ENCODE measurements at regions not wholly inside any gene's neighbourhood (a gene's known extent, or its start where the extent isn't known, plus 50 kb on each side); places are given as distances from the start of the nearest gene placed in this dataset.
"Not testable (repeated sequence)": the region's sequence is repeated elsewhere in the genome, so short reads cannot be mapped to it uniquely, and the experiment has no call there.

DNA sequence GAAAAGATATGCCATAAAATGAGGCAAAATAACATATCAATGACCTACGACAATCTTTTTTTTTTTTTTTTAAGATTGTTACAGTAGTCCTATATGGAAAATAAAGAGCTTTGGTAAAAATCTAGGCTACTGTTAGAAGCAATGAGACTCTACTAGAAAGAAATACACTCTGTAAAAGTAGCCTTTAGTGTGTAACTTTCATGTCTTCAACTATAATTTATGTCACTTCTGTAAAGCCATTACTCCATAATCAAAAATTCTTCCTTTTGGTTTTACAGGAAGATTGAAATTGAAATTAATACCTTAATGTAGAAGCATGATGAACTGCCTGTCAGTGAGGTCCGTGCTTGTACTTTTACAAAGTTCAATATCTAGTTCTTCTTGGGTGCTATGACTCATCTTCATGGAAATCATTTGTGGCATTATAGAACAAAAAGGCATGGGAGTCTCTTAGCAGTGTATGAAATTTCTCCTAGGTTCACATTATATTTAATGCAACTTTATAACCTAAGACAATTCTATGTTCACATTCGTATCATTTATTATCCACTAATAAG is 1393.1 kb downstream of the EFNA5 start:
- DNase-seq, result no peak

DNA sequence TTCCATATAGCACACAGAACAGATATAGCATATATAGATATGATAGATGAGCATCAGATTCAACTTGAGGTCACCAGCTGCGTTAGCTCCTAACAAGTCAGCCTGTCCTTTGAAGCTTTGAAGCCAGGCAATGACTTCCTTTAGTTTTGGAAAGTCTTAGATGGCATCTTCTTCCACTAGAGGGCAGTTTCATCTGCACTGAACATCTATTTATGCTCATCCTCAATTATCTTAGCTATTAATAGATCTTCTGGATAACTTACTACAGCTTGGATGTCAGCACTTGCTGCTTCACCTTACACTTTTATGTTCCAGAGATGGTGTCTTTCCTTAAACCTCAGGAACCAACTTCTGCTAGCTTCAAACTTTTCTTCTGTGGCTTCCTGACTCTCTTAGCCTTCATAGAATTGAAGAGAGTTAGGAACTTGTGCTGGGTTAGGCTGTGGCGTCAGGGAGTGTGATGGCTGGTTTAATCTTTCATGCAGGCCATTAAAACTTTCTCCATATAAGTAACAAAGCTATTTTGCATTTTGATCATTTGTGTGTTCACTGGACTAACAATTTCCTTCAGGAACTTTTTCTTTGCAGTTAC is 1401.4 kb downstream of the EFNA5 start:
- no peak for DNase-seq

DNA sequence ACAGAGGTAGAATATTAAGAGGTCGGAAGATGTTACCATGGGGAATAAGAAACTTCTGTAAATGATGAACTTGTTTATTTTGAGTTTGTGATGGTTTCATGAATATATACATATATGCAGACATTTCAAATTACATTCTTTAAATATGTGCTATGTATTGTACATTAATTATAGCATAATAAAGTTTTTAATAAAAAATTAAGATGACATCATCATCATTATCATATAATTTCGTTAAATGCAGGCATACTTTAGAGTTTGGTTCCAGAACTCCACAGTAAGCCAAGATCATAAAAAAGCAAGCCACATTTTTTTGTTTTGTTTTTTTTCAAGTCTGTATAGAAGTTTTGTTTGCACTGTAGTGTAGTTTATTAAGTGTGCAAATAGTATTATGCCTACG is 1403.5 kb downstream of the EFNA5 start:
- DNase-seq, result no peak

DNA sequence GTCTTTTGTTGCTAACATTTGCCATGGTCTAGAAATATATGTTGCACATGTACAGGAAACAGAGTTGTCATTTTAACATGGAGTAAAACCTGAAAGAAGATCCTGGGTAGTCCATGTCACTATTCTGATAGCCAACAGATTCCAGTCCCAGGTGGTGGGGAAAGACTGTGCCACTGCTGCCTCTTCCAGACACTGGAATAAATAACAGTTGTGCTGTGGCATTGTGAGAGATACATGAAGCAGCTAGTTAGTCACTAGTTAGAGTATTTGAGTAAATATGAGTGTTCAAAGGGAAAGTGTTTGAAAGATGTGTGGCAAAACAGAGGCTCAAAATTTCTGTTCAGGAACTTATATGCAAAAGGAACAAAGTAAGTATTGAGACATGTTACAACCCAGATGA is 1408.3 kb downstream of the EFNA5 start:
- DNase-seq, result no peak

DNA sequence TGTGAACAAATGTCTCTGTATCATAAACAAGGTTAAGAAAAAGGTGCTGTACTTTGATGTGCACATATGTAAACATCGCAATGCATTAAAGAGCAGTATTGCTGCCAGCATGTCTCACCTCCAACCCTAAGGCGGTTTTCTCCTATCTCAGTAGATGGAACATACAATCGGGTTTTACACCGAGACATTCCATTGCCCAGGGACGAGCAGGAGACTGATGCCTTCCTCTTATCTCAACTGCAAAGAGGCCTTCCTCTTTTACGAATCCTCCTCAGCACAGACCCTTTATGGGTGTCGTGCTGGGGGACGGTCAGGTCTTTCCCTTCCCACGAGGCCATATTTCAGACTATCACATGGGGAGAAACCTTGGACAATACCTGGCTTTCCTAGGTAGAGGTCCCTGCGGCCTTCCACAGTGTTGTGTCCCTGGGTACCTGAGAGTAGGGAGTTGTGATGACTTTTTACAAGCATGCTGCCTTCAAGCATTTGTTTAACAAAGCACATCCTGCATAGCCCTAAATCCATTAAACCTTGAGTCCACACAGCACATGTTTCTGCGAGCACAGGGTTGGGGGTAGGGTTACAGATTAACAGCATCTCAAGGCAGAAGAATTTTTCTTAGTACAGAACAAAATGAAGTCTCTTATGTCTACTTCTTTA is 1411.2 kb downstream of the EFNA5 start:
- not testable (repeated sequence) for DNase-seq

DNA sequence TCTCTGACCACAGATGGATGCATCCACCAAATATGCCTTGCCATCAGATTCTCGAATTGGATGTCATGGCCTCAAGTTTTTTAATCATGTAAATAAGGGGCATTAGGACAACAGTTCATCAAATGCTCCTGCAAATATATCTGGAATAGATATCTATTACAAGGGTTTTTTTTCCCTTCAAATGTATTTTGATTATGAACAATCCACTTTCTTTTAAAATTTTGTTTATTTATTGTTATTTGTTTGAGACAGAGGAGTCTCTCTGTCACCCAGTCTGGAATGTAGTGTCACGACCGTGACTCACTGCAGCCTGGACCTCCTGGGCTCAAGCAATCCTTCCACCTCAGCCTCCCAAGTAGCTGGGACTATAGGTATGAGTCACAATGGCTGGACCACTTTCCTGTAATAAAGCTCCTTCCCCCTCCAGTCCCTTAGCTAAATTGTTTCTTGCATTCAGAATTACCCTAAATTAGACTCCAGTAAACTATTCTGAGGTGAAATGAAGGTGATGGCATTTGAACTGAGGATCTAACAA is 1412.1 kb downstream of the EFNA5 start:
- DNase-seq, result no peak

DNA sequence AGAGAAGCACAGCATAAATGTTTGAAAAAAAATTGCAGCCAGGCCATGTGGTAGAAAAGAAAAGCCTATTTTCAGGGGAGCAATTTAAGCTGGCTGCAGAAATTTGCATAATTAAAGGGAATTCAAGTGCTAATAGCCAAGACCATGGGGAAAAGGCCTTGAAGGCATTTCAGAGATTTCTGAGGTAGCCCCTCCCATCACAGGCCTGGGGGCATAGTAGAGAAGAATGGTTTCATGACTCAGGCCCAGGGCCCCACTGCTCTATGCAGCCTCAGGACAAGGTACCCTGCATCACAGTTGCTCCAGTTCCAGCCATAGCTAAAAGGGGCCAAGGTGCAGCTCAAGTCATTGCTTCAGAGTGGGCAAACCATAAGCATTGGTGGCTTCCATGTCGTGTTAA is 1416.0 kb downstream of the EFNA5 start:
- DNase-seq, result no peak

DNA sequence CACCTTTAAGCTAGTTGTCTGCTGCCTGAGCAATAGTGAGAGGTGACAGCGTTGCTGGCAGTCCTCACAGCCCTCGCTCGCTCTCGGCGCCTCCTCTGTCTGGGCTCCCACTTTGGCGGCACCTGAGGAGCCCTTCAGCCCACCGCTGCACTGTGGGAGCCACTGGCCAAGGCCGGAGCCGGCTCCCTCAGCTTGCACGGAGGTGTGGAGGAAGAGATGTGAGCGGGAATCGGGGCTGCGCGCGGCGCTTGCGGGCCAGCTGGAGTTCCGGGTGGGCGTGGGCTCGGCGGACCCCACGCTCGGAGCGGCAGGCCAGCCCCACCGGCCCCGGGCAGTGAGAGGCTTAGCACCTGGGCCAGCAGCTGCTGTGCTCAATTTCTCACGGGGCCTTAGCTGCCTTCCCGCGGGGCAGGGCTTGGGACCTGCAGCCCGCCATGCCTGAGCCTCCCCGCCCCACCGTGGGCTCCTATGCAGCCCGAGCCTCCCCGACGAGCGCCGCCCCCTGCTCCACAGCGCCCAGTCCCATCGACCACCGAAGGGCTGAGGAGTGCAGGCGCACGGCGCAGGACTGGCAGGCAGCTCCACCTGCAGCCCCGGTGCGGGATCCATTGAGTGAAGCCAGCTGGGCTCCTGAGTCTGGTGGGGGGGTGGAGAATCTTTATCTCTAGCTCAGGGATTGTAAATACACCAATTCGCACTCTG is 1424.5 kb downstream of the EFNA5 start:
- not testable (repeated sequence) for DNase-seq

DNA sequence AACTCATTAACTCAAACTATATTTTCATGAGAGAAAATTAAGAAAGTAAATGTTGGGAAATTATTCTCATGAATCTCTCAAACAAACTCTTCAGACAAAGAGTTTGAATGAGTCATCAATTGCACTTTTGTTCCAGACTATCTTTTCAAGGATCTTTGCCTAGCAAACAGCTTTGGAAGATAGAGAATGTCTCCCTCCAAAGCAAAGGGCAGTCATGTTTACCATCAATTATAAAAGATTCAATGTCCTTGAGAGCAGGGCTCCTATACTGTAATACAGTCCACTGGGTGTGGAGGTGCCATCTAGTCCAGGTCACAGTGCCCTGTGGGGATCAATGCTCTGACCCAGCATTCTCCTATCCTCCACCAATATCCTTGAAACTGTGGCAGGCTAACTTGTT is 1429.3 kb downstream of the EFNA5 start:
- no peak for DNase-seq

DNA sequence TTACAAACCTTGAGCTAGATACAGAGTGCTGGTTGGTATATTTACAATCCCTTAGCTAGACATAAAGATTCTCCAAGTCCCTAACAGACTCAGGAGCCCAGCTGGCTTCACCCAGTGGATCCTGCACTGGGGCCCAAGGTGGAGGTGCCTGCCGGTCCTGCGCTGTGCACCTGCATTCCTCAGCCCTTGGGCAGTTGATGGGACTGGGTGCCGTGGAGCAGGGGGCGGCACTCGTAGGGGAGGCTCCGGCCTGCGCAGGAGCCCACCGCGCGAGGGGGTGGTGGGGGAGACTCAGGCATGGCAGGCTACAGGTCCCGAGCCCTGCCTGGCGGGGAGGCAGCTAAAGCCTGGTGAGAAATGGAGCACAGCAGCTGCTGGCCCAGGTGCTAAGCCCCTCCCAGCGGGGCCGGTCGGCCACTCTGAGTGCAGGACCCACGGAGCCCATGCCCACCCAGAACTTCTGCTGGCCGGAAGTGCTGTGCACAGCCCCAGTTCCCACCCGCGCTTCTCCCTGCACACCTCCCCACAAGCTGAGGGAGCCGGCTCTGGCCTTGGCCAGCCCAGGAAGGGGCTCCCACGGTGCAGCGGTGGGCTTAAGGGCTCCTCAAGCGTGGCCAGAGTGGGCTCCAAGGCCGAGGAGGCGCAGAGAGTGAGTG is 1464.7 kb downstream of the EFNA5 start:
- no peak for DNase-seq

DNA sequence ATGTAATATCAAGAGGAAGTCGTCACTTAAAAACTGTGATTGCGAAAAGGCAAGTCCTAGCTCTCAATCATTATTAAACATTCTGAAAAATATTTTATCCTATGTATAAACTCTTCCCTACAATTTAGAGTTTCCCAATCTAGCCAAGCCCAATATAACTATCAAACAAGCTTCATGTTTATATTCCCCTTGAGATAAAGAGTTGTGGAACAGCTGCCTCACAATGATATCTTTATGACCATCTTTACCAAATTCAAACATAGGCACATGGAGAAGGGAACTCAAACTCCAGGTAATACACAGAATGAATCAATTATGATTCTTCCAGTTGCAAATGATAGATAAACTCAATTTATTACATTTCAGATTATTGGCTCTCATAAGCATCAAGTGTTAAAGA is 1468.7 kb downstream of the EFNA5 start:
- DNase-seq, result no peak

DNA sequence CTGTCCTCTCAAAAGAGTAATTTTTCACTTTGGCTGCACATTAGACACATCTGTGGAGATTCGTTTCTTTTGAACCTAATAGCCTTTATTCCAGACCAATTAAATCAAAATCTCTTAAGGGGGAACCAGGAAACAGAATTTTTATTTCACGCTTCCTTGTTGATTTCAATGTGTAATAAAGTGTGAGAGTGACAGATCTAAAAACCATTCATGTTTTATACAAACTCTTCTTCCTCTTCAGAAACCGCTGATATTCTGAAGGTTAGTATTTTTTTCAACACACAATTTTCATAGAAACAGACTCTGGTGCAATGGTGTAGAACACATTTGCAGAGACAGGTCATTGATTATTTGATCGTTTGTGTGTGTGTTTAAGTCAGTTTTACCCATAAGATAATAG is 1469.8 kb downstream of the EFNA5 start:
- DNase-seq, result no peak

DNA sequence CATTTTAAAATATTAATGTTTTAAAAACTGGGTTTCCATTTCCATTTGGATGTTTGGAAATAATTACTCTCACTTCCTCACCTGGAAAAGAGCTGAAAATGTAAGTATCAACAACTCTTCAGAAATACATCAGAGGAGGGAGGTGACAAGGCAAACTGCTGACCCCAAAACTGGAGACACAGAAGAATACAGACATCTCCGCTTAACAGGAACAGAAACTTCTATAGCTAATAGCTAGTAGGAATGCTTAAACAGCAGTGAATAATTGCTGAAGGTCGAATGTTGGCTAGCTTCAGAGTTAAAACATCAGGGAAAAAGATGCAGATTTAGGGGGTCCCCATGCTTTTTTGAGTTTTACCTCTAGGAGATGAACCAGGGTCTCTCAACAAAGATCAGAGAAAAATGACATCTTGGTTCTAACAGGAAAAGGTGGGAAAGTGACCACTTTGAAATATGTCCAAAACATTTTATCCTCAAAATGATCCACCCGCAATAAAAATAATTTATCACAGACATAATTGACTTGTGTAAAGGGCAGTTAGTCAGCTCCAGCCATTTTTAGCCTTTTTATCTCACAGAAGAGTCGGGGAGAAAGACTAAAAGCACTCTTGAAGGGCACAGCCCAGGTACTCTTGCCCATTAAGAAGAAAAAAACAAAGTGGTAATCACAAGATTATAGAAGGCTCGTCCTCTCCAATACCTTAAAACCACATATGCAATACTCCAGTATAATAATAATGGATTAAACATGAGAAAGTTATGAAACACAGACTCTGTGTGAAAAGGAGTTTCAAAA is 1474.9 kb downstream of the EFNA5 start:
- DNase-seq, result no peak

DNA sequence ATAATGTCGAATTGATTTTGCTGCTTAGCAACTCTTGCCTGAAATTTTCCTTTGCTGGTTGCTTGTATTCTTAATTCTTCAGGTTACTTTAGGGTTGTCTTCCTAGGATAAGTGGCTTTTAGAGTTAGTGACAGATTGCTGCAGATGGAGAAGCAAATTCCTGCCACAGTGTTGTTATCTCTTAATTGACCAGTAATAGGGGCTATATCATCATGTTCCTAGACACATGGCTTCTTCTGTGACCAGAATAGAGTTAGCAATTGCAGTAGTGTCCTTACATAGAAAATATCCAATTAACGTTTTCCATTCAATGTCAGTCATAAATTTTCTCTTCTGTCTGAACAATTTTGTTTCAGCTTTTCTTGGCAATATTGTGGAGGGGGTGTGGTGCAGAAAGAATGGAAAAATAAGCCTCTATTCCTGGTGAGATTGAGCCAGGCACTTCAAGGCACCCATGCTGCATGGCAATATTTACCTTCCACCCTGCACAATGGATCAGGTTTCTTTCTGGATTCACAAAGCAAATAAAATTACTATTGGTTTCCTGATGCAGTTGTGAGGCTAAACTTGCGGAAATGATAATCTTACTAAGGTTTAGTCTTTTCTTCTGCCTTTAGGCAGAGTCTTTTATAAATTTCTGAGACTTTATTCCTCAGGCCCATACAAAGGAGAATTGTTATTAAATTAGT is 1481.5 kb downstream of the EFNA5 start:
- DNase-seq, result no peak

DNA sequence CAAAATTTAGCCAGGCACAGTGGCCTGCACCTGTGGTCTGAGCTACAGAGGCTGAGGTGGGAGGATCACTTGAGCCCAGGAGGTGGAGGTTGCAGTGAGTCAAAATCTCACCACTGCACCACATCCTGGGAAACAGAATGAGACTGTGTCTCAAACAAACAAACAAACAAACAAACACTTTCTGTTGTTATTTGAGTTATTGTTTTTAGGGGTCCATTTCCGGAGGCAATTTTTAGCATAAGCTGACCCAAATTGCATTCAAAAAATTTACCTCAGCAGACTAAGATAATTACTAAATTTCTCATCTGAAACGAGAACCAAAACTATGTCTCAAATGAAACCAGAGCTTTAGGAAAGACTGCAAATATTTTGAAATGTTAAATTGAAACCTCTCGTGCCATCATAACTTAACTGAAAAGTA is 1485.1 kb downstream of the EFNA5 start:
- DNase-seq, result no peak

DNA sequence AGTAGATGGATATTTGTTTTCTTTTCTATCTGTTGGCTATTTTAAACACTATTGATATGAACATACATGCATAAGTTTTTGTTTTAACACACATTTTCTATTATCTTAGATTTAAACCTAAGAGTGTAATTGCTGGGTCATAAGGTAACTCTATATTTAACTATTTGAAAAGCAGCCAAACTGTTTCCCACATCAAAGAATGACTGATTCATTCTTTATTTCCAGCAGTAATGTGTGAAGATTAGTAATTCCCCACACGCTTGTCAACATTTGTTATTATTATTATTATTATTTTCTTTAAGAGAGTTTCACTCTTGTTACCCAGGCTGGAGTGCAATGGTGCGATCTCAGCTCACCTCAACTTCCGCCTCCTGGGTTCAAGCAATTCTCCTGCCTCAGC is 1495.8 kb downstream of the EFNA5 start:
- no peak for DNase-seq

DNA sequence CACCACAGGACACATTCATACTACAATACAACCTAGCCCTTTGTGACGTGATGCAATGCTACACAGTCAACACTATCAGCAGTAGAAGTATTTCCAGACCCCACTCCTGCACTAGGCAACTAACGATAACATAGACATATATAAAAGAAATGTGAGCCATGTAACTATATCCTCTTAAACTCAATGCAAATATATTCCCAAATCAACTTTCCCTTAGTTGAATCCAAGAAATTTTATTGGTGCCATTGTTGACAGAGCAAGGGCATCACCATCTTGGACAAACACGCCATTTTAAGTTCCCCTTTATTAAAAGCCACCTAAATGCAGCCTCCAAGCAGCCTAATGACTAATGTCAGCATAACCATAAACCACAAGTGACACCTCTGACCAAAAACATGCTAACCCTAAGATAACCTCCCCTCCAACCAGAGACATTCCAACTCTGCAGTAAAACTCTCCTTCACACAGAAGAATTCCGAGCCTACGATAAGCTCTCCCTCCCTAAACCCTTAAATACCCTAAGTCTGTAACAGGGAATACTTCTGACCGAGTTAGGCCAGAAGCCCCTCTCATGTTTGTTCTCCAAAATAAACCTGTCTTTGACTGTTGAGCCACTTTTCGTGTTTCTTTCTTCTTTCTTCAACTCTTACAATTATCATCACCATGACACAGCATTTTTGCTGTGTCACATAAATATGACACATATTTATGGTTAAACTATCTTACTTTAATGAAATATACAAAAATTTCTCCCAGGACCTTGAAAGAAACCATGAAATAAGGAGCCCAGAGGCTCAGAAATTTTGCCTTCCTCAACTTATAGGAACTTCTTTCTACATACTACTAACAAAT is 1497.8 kb downstream of the EFNA5 start:
- DNase-seq, result no peak

DNA sequence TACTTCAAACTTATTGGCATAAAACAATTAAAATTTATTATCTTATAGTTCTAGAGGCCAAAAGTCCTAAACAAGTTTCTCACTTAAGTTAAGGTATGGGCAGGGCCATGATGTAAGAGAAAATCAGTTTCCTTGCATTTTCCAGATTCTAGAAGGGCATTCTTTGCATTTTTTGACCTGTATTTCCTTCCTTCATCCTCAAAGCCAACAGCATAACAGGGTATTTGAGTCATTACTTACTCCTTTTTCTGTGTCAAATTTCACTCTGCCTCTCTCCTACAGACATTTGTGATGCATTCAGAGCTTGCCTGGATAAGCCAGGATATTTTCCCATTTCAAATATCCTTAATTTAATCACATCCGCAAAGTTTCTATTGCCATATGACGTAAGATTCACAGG is 1499.0 kb downstream of the EFNA5 start:
- no peak for DNase-seq

DNA sequence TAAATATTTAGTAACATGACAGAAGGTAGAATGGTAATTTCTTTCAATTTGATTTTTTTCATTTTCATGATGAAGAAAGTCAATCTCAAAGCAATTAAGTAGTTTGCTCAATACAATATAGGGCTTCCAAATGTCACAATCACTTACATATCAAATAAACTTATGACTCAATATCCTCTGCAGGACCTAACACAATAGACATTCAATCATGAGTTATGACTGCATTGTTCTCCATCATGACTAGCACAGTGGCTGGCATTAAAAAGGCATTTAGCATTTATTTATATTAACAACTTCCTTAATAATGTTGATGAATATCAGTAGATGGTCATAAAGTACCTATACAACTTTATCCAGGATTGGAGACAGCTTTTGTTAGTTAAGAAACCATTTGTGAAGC is 1499.6 kb downstream of the EFNA5 start:
- no peak for DNase-seq

DNA sequence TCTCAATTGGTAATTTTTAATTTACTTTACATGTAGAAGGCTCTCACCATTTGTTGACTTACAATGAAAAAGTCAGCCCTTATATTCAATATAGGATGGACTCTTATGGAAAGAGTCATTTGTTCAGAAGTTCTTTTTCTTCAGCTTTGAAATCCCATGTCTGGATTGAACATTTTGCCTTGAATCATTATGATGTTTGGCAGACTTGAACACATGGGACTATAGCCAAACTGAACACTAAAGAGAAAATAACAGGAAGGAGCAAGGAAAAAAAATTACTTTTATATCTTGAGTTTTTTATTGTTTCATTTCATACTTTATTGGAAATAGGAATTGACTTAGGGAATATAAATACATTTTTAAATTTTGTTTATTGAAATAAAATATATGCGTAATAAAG is 1503.0 kb downstream of the EFNA5 start:
- no peak for DNase-seq

DNA sequence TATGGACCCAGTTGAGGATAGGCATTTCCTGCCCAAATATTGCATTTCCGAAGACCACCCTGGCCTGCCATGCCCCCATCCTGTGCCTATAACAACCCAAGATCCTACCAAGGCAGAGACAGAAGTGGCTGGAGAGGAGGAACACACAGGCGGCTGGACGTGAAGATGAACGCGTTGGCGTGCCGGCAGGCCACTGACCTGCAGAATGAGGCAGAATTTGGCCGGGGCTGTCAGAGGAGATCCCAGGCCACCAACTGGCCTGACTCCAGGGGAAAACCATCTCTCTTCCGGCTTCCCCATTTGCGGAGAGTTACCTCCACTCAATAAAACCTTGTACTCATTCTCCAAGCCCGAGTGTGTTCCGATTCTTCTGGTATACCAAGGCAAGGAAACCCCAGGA is 1507.5 kb downstream of the EFNA5 start:
- no peak for DNase-seq

Data from DMS79 treated with DMSO at 0.1 percent for 48 hours (cell line).